Ammon's horn (tissue), 1 donor: ENCODE measurements at regions not wholly inside any gene's neighbourhood (a gene's known extent, or its start where the extent isn't known, plus 50 kb on each side); places are given as distances from the start of the nearest gene placed in this dataset.

Experiments used
- DNase-seq: peaks from one replicate; pipeline ENCODE4 v3.0.0-alpha.2; 2016; ENCODE audit warnings: low spot score

- DNase-seq, result no peak
These were observed 1482.8 kb downstream of the EFNB2 start for GRCh38 chr13:105052711-105053110.

GRCh38 chr13:105050686-105051085, 1484.8 kb downstream of the EFNB2 start:
- no peak for DNase-seq

- DNase-seq, result no peak
These were observed 1486.8 kb downstream of the EFNB2 start for GRCh38 chr13:105048677-105049076.

- DNase-seq, result peak; percentile 35
These were observed 1487.7 kb downstream of the EFNB2 start for GRCh38 chr13:105047676-105048295.

GRCh38 chr13:105037110-105037509, 1498.4 kb downstream of the EFNB2 start:
- DNase-seq, result no peak

GRCh38 chr13:105035092-105035491, 1500.4 kb downstream of the EFNB2 start:
- DNase-seq, result no peak

GRCh38 chr13:105033999-105034398, 1501.5 kb downstream of the EFNB2 start:
- no peak for DNase-seq

GRCh38 chr13:105031306-105031705, 1504.2 kb downstream of the EFNB2 start:
- DNase-seq, result no peak

- no peak for DNase-seq
These were observed 1504.6 kb downstream of the EFNB2 start for GRCh38 chr13:105030851-105031250.

- DNase-seq, result no peak
These were observed 1516.4 kb downstream of the EFNB2 start for GRCh38 chr13:105019073-105019472.

GRCh38 chr13:105016266-105016665, 1519.2 kb downstream of the EFNB2 start:
- DNase-seq, result peak; percentile 59

GRCh38 chr13:105008604-105009003, 1526.9 kb downstream of the EFNB2 start:
- no peak for DNase-seq

- DNase-seq, result no peak
These were observed 1528.2 kb downstream of the EFNB2 start for GRCh38 chr13:105007166-105007808.

GRCh38 chr13:104996022-104996421, 1539.4 kb downstream of the EFNB2 start:
- DNase-seq, result no peak

- no peak for DNase-seq
These were observed 1541.8 kb downstream of the EFNB2 start for GRCh38 chr13:104993708-104994107.

GRCh38 chr13:104987621-104988020, 1547.8 kb downstream of the EFNB2 start:
- DNase-seq, result no peak

- peak; percentile 44 for DNase-seq
These were observed 1551.1 kb downstream of the EFNB2 start for GRCh38 chr13:104984296-104984818.

GRCh38 chr13:104983601-104984000, 1551.9 kb downstream of the EFNB2 start:
- no peak for DNase-seq

- DNase-seq, result no peak
These were observed 1554.9 kb downstream of the EFNB2 start for GRCh38 chr13:104980586-104980985.

- DNase-seq, result no peak
These were observed 1556.0 kb downstream of the EFNB2 start for GRCh38 chr13:104979281-104980030.

- peak; percentile 42 for DNase-seq
These were observed 1558.5 kb downstream of the EFNB2 start for GRCh38 chr13:104976986-104977385.

- DNase-seq, result no peak
These were observed 1560.2 kb downstream of the EFNB2 start for GRCh38 chr13:104975272-104975671.

- DNase-seq, result no peak
These were observed 1566.6 kb downstream of the EFNB2 start for GRCh38 chr13:104968876-104969275.
